HL-60 (cell line): ENCODE measurements at regions not wholly inside any gene's neighbourhood (a gene's known extent, or its start where the extent isn't known, plus 50 kb on each side); places are given as distances from the start of the nearest gene placed in this dataset.

Experiments used
- DNase-seq, 2 experiments: peaks; one replicate each; pipeline ENCODE4 v3.0.0-alpha.2; 2010 to 2020; ENCODE audit warnings: low read depth in 1 of 2, low spot score in 1 of 2
- H3K27ac ChIP-seq: fragments of 250-450 bp; sonication (Bioruptor Pico); replicated peaks from 2 replicates; pipeline ENCODE4 v1.5.1; 2020; ENCODE audit warnings: mild to moderate bottlenecking, moderate library complexity
- H3K27me3 ChIP-seq: fragments of 250-450 bp; sonication (Bioruptor Pico); 2 replicates; pipeline ENCODE4 v1.5.1; 2021; ENCODE audit warnings: mild to moderate bottlenecking, moderate library complexity; ENCODE audit not compliant: insufficient read depth, poor library complexity, severe bottlenecking
- H3K4me3 ChIP-seq: replicated peaks from 2 replicates; pipeline ENCODE4 v1.5.1; 2011; ENCODE audit warnings: mild to moderate bottlenecking, control low read depth, low read length; ENCODE audit not compliant: insufficient read depth
- CTCF ChIP-seq: IDR thresholded peaks from one replicate; pipeline ENCODE4 v1.5.1; 2011; ENCODE audit warnings: low read length, control low read depth, inconsistent platforms; ENCODE audit not compliant: insufficient read depth
- GABPA ChIP-seq: IDR thresholded peaks from 2 replicates; pipeline ENCODE4 v1.6.1; 2012; ENCODE audit warnings: low read depth
- POLR2AphosphoS5 ChIP-seq: IDR thresholded peaks from 2 replicates; pipeline ENCODE4 v1.6.1; 2012; ENCODE audit warnings: low read depth
- REST ChIP-seq: IDR thresholded peaks from 2 replicates; pipeline ENCODE4 v1.6.1; 2012; ENCODE audit warnings: low read depth; ENCODE audit not compliant: insufficient replicate concordance
- SPI1 ChIP-seq: IDR thresholded peaks from 2 replicates; pipeline ENCODE4 v1.6.1; 2012; ENCODE audit warnings: low read depth, mild to moderate bottlenecking, borderline replicate concordance

DNA sequence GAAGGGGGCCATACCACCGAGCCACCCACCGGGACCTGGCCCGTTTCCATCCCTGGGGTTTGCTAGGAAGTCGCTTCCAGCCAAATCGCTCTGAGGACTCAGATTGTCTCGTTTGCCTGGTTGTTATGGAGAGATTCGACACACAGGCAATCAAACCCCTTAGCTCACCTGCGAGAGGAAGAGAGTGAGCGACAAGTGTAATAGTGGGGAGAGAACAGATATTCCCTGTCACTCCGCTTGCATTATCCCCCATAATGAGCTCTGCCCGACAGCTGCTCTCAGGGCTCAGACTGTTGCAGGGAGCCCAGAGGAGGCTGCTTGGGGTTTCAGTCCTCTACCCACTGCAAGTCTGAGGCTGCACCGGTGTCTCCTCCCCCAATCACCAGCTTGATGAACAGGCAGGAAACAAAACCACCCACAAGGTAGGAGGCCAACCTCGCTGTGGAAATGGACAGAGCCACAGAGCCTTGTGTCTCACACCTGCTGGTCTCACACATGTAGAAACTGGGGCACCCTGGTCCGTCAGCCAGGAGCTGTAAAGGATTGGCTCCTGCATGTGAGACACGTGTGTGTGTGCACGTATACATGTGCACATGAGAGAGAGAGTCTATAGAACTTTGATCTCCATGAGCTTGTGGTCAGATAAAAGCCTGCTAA lies 351.1 kb downstream of the BUD13 start:
- no peak for DNase-seq
- H3K4me3 ChIP-seq: no peak overlapping the region
- TF ChIP-seq REST (no peak), POLR2AphosphoS5 (no peak), SPI1 (no peak), GABPA (no peak), CTCF (no peak)
- H3K27ac ChIP-seq: no peak overlapping the region
- H3K27me3 ChIP-seq: no peaks in the 10 kb centered on the region

GRCh38 chr11:116420770-116421528 lies 351.8 kb downstream of the BUD13 start:
- TF ChIP-seq REST: no peak
- no peak for DNase-seq
- Histone ChIP-seq H3K27me3 (no peaks in the 10 kb centered on the region), H3K4me3 (no peak overlapping the region), H3K27ac (no peak overlapping the region)

DNA sequence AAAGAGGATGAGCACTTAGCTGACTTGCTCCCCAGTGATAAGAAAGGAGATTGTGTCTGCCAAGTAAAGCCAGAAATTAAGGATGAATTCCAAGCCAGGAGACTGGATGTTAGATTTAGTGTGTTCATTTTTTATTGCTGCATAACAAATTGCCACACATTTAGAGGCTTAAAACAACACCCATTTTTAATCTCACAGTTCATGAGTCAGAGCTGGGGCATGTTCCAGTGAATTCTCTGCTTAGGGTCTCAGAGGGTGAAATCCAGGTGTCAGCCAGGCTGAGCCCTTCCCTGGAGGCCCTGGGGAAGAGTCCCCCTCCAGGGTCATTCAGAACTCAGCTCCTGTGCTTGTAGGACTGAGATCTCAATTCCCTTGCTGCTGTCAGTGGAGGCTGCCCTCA lies 352.8 kb downstream of the BUD13 start:
- no peak for DNase-seq
- no peak overlapping the region for H3K4me3 ChIP-seq
- H3K27ac ChIP-seq: no peak overlapping the region
- no peak for TF ChIP-seq POLR2AphosphoS5
- TF ChIP-seq SPI1: no peak
- no peak for TF ChIP-seq REST
- TF ChIP-seq CTCF: no peak
- no peak for TF ChIP-seq GABPA
- no peaks in the 10 kb centered on the region for H3K27me3 ChIP-seq
